H1 (cell line): ENCODE measurements at regions not wholly inside any gene's neighbourhood (a gene's known extent, or its start where the extent isn't known, plus 50 kb on each side); places are given as distances from the start of the nearest gene placed in this dataset.

Source experiments
- CBX5 ChIP-seq: fragments of 300-800, 300-1000 bp; sonication (generic); IDR thresholded peaks from 2 replicates; pipeline ENCODE4 v1.7.1; 2016; ENCODE audit warnings: antibody characterized with exemption, low read length, low read depth
- RNF2 ChIP-seq: fragments of 200-900, 300-1000 bp; sonication (generic); IDR thresholded peaks from 2 replicates; pipeline ENCODE4 v1.7.1; 2016; ENCODE audit warnings: borderline replicate concordance, low read depth, mild to moderate bottlenecking, antibody characterized with exemption, low read length; ENCODE audit not compliant: poor library complexity, severe bottlenecking; ENCODE audit errors: missing control alignments
- RXRA ChIP-seq: IDR thresholded peaks from 2 replicates; pipeline ENCODE4 v1.6.1; 2011; ENCODE audit warnings: low read depth, mild to moderate bottlenecking, low read length, moderate library complexity; ENCODE audit not compliant: insufficient read depth
- USF2 ChIP-seq: IDR thresholded peaks from 2 replicates; pipeline ENCODE4 v1.6.1; 2011; ENCODE audit warnings: low read length, improper control_type of control experiment

GRCh38 chr7:35546691-35547429 lies 148.1 kb downstream of the HERPUD2 start (continued):
- no peak for TF ChIP-seq USF2
- TF ChIP-seq RNF2: no peak
- no peak for TF ChIP-seq RXRA
- TF ChIP-seq CBX5: no peak
